ENCODE measurements at regions not wholly inside any gene's neighbourhood (a gene's known extent, or its start where the extent isn't known, plus 50 kb on each side); places are given as distances from the start of the nearest gene placed in this dataset.
"Not testable (repeated sequence)": the region's sequence is repeated elsewhere in the genome, so short reads cannot be mapped to it uniquely, and the experiment has no call there.

DNA sequence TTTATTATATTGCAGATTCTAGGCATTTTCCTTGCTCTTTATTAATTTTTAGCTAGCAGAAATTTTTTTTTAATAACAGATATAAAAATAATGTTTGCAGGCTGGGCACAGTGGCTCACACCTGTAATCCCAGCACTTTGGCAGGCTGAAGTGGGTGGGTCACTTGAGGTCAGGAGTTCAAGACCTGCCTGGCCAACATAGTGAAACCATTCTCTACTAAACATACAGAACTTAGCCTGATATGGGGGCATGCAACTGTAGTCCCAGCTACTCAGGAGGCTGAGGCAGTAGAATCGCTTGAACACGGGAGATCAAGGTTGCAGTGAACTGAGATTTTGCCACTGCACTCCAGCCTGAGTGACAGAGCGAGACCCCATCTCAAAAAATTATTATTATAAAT is 304.6 kb upstream of the KCND2 start:
- DNase-seq = not testable (repeated sequence)

DNA sequence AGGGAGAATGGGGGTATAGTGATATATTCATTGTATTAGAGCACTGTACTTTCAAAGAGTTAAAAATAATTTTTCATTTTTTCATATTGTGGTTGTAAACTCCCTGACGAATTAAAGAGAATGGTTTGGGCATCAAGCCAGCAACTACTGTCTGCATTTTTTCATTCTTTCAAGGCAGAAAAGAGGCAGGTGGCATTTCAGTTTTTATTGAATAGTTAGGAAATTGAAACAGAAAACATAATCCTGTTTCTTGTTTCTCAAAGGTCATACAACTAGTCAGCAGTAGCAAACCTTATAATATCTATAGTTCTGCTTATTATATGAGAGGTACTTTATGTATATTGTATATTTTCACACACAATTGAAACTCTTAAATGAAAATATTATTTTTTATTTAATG is 303.9 kb upstream of the KCND2 start:
- no peak for DNase-seq

DNA sequence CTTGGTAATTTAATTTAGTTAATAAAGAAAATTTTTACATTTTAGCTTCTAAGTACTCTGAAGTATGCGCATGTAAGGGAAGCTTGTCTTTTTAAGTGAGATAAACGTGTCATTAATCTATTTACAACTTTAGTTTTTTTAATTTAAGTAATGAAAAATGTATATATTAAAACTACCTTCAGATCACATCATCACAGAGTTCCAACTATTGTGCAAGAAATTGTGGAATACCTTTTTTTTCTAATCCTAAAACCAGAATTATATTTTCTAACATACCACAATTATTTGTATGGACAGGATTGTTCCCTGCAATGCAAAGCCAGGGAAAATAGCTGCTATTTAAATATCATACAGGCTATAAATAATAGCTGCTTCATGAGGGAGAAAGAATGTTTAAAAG is 303.2 kb upstream of the KCND2 start:
- no peak for DNase-seq

DNA sequence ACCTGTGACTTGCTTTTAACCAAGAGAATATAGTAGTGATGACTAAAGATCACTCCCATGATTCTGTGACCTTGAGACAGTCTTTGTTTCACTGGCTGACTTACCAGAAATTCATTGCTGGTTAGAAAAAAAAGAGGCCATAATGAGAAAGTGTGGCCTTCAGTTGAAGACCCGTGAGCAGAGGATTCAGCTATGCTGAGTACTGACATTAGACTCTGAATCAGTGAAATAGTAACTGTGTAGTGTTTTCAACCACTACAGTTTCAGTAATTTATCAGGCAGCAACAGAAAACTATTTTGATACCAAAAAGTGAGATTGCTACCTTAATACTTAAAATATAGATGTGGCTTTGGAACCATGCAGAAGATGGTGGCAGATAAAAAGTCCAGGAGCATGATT is 298.0 kb upstream of the KCND2 start:
- DNase-seq = no peak

DNA sequence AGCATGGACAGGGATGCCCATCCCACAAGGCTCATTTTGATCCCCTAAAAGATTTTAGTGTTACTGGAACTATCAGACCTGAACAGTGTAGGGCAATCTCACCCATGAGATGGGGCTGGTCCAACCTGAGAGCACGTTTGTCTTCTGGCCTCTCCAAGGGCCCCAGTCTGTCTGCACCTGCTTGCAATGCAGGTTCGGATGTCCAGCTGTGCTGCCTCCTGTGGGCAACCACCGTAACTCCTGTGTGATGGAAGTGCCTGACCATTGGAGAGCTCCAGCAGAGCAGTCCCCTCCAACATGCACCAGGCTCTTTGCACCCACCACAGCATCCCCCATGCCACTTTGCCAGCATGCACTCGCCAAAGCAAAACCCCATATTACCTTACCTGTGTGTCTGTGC is 290.1 kb upstream of the KCND2 start:
- DNase-seq = no peak

DNA sequence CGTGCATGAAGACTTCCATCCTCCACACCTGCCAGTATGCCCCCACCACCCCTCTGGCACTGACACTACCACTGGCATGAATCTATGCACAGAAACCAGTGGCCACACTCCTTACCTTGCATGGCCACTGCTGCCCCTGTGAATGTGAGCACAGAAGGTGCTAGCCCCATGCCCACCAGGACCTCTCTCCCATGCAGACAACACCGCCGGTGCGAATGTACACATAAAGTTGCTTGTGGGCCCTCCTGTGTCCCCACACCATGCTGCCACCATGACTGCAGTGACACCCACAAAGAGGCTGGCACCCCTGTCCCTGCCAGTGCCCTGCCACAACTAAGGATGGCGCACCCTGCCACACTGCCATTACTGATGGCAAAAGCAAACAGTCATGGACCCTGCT is 289.5 kb upstream of the KCND2 start:
- no peak for DNase-seq

DNA sequence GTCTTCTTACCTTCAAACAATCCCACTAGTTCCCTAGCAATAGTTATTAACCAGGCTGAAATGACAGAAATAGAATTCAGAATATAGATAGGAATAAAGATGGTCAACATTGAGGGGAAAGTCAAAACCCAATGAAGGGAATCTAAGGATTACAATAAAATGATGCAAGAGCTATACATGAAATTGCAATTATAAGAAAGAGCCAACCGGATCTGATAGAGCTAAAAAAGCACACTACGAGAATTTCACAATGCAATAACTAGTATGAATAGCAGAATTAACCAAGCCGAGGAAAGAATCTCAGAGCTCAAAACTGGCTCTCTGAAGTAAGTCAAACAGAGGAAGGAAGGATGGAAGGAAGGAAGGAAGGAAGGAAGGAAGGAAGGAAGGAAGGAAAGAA is 288.7 kb upstream of the KCND2 start:
- DNase-seq = no peak

DNA sequence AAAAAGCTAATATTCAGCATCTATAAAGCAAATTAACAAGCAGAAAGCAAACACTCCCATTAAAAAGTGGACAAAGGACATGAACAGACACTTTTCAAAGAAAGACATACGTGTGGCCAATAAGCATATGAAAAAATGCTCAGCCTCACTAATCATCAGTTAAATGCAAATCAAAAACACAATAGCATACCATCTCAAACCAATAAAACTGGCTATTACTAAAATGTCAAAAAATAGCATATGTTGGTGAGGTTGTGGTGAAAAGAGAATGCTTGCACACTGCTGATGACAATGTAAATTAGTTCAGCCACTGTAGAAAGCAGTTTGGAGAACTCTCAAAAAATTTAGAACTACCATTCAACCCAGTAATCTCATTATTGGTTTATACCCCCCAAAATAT is 284.6 kb upstream of the KCND2 start:
- DNase-seq = no peak

DNA sequence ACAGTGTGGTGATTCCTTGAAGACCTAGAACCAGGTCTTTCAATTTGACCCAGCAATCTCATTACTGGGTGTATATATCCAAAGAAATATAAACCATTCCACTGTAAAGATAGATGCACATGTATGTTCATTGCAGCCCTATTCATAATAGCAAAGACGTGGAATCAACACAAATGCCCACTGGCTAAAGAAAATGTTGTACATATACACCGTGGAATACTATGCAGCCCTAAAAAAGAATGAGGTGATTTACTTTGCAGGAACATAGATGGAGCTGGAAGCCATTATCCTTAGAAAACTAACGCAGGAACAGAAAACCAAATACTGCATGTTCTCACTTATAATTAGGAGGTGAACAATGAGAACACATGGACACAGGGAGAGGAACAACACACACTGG is 278.0 kb upstream of the KCND2 start:
- DNase-seq = no peak

DNA sequence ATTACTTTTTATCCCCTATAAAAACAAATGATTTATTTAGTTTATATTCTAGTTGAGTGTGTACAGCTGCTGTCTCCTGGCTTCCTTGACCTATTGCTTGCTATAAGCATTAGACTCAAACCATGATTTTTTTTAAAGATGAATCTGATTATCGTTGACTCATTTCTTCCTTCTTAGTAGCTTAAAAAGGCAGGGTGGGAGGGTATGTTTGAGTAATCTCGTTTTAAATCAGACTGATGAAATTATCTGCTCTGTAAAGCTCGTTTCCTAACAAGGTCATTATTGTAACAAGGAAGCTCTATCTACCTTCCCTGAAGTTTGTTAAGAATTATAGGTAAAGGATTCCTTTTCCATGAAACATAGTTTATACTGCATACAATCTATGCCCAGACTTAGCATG is 276.3 kb upstream of the KCND2 start:
- no peak for DNase-seq

DNA sequence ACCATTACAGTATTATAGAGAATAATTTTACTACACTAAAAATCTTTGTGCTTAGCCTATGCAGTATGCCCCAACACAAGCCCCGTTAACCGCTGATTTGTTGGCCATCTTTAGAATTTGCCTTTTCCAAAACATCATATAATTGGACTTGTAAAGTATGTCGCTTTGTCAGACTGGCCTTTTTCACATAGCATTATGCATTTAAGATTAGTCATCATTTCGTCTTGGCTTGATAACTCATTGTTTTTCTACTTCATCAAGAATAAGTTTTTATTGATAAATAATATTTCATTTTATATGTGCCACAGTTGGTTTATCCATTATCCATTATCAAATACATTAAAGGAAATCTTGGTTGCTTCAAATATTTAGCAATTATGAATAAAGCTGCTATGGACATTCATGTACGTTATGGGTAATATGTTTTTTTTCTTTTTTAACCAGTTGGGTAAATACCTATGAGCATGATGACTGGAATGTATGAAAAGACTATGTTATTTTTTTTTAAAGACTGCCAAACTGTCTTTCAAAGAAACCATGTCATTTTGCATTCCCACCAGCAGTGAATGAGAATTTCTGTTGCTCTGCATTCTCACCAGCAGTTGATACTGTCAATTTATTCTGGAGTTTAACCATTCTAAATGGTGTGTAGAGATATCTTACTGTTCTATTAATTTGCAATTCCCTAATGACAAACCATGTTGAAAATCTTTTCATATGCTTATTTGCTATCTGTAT is 273.1 kb upstream of the KCND2 start:
- no peak for DNase-seq

DNA sequence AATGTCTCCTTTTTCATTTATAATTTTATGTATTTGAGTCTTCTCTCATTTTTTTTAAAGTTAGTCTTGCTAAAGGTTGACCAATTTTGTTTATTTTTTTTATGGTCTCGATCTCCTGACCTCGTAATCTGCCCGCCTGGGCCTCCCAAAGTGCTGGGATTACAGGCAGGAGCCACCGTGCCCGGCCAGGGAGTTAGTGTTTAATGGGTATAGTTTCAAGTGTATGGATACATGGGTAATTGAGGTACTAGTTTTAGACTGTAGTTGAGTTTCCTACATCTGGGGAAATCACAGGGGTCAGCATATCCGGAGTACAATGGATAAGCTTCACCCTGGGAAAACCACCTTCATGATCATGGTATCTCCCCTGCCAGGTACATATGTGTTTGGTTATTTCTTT is 267.3 kb upstream of the KCND2 start:
- DNase-seq = no peak

DNA sequence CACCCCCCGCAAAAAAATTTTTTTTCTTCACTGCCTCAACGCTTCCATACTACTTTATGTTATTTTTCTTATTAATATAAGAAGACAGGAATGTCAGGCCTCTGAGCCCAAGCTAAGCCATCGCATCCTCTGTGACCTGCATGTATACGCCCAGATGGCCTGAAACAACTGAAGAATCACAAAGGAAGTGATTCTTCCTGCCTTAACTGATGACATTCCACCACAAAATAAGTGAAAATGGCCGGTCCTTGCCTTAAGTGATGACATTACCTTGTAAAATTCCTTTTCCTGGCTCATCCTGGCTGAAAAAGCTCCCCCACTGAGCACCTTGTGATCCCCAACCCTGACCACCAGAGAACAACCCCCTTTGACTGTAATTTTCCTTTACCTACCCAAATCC is 258.7 kb upstream of the KCND2 start:
- not testable (repeated sequence) for DNase-seq

DNA sequence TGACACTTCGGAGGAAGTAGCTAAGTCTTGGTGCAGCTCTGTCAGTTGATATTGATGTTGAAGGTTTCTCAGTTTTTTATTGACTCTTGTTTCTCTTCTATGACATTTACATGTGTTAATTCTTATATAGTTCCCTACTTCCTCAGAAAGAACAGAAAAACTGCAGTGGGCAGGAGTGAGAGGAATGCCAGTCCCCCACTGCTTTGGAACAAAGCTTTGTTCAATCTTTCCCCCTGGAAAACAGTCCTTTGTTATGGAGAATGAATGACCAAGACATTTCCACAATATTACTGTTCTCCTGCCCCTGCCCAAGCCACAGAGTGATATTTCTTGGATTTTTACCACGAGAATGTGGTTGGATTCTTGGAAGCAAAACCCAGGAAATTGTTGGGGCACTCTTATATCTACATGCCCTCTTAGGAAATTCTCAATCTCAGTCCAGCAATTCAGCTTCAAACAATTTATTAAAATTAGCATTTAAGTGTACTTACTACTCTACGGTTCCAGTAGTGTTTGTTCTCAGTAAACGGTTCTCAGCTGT is 258.0 kb upstream of the KCND2 start:
- DNase-seq = no peak

DNA sequence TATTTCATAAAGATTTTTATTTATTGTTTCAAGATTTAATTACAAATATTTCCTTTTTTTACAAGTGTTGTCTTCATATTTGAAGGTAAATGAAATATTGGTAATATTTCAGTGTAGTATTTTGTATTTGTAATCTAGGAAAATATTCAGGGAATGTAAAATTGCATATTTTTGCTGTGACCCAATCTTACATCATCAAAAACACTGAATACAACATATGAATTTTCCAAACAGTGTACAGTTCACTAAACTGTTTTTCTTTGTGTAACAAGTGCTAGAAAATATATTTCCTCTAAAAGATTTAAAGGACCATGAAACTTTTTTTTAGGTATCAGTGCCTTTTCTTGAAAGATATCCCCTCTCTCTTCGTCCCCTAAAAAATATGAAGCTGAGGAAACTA is 251.9 kb upstream of the KCND2 start:
- no peak for DNase-seq

DNA sequence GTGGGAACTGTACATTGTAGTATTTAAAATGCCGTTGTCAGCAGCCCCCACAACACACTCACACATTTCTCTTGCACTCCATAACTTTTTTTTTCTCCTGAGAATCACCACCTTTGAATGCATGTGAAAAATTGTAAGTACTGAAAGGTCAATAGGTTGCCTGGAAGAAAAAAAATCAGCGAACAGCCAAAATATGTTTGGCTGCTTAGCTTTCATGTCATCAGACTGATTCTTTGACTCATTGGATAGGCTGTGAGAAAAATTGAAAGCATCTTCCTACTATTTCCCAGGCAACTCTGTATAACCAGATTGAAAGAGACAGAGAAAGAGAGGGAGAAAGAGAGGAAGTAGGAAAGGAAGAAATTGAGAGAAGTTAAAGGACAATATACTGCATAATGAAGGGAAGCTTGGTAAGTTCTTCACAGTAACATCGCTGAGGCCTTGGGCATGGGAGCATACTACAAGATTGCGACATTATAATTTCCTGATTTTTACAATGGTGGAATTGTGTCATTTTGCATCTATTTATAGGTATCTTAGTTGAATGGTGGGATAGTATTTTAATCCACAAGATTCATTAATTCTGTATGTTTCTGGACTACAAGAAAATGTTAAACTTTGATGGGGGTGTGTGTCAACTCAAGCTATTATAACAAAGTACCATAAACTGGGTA is 249.3 kb upstream of the KCND2 start:
- no peak for DNase-seq

DNA sequence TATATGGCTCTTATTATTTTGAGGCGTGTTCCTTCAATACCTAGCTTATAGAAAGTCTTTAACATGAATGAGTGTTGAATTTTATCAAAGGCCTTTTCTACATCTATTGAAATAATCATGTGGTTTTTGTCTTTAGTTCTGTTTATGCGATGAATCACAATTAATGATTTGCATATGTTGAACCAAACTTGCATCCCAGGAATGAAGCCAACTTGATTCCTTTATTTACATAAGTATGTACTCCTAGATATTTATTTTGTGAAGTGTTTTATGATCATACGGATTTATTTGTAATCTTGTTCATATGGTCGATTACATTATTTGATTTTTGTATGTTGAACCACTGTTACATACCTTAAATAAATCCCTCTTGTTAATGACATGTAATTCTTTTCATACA is 244.3 kb upstream of the KCND2 start:
- DNase-seq = no peak

DNA sequence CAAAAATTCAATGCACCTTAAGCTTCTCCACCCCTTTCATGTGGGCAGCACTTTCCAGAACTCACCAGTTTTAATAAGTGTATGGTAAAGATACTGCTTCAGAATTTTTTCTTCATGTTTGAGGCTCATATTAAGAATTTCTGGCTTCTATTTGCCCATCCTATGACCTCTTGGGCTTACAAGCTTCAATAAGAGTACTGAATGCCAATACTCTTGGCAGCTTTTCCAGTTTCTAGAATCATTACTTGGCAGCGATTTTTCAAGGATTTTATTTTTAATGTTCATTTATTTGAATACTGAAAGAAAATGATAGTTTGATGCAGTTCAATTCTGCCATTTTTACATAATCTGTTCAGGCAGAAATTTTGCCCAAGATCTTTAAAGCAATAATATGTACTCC is 242.1 kb upstream of the KCND2 start:
- DNase-seq = no peak

DNA sequence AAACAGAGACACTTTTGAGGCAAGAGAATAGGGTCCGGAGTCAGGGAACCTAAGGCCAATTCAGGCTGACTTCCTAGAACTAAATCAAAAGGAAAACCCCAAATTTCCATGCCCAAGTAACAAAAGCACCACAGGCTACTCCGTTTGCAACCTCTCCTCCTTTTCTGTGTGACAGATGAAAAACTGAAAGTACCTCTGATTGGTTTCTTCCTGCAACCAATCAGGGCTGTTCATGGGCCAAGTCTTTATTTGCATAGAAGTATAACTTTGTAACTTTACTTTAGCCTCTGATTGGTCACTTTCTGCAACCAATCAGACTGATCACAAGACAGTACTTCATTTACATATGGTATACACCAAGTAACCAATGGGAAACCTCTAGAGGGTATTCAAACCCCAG is 239.9 kb upstream of the KCND2 start:
- DNase-seq = no peak

DNA sequence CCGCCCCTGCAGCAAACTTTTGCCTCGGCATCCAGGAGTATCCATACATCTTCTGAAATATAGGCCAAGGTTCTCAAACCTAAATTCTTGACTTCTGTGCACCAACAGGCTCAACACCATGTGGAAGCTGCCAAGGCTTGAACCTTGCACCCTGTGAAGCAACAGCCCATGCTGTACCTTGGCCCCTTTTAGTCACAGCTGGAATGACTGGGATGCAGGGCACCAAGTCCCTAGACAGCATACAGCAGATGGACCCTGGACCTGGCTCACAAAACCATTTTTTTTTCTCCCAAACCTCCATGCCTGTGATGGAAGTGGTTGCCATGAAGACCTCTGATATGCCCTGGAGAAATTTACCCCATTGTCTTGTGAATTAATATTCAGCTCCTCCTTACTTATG is 233.8 kb upstream of the KCND2 start:
- no peak for DNase-seq

DNA sequence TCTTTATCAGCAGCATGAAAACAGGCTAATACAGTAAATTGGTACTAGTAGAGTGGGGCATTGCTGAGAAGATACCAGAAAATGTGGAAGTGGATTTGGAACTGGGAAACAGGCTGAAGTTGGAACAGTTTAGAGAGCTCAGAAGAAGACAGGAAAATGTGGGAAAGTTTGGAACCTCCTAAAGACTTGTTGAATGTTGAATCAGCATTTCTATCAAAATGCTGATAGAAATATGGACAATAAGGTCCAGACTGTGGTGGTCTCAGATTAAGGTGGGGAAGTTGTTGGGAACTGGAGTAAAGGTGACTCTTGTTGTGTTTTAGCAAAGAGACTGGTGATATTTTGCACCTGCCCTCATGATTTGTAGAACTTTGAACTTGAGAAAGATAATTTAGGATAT is 231.2 kb upstream of the KCND2 start:
- DNase-seq = no peak

DNA sequence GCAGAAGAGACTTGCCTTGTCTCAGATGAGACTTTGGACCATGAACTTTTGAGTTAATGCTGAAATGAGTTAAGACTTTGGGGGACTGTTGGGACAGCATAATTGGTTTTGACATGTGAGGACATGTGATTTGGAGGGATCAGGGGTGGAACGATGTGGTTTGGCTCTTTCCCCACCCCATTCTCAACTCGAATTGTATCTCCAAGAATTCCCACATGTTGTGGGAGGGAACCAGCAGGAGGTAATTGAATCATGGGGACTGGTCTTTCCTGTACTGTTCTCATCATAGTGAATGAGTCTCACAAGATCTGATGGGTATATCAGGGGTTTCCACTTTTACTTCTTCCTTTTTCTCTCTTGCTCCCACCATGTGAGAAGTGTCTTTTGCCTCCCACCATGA is 229.7 kb upstream of the KCND2 start:
- DNase-seq = no peak

DNA sequence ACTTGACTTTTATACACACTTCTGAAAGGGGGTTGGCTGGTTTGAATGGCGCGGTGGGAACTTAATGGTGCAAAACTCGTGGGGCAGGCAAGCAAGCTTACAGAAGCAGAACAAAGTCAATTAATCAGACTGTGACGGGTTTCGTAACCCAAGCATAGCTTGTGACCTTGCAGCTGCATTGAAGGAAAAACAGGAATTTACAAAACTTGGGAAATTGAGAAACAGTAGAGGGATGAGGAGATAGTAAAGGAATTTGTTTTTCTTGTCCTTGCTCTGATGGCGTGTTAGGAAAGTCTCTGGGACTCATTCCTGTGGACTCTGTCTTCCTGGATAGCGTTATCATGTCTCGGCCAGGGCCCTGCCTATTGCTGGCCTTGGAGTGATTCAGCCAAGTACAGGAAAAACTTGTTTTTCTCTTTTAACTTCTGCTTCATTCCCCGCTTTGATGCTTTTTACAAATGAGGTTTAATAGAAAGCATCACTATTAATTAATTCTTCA is 220.0 kb upstream of the KCND2 start:
- DNase-seq = no peak

DNA sequence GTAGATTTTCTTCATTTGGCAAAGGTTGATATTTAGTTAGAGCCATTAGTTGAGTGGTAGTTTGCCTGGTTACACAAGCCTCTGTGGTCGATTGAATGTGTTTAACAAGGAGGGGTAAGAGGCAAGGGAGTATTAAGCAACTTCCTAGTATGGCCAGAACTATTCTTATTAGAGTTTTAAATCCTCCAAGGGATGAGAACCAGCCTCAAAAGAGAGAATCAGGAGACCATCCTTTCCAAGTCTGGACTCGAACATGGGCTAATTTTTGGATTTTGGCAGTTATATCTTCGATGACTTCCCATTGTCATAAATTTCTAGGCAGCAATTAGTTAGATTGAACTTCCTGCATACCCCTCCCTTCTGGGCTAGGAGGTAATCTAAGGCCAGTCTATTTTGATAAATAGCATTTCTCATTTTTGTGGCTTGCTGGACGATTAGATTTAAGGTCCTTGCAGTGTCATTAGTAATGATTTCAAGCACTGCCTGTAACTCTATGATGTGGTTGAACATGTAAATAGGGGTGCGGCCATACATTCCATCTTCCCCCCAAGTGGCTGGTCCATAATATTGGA is 219.5 kb upstream of the KCND2 start:
- DNase-seq = no peak
